GM18868 (cell line): ENCODE measurements at regions not wholly inside any gene's neighbourhood (a gene's known extent, or its start where the extent isn't known, plus 50 kb on each side); places are given as distances from the start of the nearest gene placed in this dataset.
"Not testable (repeated sequence)": the region's sequence is repeated elsewhere in the genome, so short reads cannot be mapped to it uniquely, and the experiment has no call there.

Experiments
- ATAC-seq: cut with Tn5 transposase; IDR thresholded peaks from one replicate; pipeline ENCODE4 v1.9.1; 2021; ENCODE audit warnings: mild to moderate bottlenecking, moderate library complexity; ENCODE audit not compliant: unreplicated experiment

DNA sequence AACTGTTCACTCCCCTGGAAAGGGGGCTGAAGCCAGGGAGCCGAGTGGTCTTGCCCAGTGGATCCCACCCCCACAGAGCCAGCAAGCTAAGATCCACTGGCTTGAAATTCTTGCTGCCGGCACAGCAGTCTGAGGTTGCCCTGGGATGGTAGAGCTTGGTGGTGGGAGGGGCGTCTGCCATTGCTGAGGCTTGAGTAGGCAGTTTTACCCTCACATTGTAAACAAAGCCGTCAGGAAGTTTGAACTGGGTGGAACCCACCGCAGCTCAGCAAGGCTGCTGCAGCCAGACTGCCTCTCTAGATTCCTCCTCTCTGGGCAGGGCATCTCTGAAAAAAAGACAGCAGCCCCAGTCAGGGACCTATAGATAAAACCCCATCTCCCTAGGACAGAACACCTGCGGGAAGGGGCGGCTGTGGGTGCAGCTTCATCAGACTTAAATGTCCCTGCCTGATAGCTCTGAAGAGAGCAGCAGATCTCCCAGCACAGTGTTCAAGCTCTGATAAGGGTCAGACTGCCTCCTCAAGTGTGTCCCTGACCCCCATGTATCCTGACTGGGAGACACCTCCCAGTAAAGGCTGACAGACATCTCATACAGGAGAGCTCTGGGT lies 140.0 kb upstream of the C1GALT1 start:
- ATAC-seq, result not testable (repeated sequence)

DNA sequence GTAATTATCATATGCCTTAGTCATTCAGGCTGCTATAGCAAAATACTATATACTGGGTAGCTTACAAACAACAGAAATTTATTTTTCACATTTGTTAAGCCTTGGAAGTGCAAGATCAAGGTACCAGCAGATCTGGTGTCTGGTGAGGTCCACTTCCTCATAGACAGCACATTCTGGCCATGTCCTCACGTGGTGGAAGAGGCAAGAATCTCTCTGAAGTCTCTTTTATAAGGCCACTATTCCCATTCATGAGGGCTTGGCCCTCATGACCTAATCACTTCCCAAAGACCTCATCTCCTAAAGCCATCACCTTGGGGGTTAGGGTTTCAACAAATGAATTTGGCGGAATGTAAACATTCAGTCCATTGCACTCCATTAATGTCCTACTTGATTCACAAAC lies 137.5 kb upstream of the C1GALT1 start:
- no peak for ATAC-seq

GRCh38 chr7:7048213-7048612 lies 134.1 kb upstream of the C1GALT1 start:
- ATAC-seq, result no peak

DNA sequence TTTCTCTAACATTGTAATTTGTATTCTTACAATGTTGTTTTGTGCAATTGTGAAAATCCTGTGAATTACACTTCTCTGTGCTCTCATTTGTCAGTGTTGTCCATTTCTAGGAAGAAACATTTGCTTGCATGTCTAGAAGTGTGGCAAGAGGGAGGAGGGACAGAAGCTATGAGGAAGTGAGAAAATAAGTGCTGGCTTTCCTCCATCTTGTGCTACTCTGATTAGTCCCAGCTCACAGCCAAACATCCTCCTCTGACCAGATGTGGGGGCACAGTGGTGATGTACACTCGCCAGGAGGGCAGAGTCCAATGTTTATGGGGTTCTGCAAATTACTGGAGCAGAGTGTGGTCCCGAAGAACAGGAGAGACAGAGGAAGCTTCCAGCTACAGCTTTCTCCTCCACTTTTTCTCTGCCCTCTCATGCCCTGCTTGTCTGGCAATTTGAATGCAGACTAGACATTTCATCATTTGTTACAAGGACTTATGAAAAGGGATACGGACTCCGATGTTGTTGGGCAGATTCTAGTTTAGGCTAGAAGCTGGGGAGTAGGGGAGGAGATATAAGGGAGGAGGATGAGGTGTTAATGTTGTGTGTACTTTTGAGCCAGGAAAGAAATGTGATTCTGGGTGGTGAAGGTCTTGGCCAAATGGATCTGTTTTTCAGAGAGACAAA lies 131.0 kb upstream of the C1GALT1 start:
- ATAC-seq, result peak; percentile 93

- ATAC-seq, result no peak
These were observed 128.0 kb upstream of the C1GALT1 start for GRCh38 chr7:7054252-7054830.

GRCh38 chr7:7060828-7061599 lies 121.3 kb upstream of the C1GALT1 start:
- no peak for ATAC-seq

GRCh38 chr7:7077945-7078344 lies 104.4 kb upstream of the C1GALT1 start:
- ATAC-seq, result no peak

GRCh38 chr7:7080802-7081201 lies 101.5 kb upstream of the C1GALT1 start:
- no peak for ATAC-seq

DNA sequence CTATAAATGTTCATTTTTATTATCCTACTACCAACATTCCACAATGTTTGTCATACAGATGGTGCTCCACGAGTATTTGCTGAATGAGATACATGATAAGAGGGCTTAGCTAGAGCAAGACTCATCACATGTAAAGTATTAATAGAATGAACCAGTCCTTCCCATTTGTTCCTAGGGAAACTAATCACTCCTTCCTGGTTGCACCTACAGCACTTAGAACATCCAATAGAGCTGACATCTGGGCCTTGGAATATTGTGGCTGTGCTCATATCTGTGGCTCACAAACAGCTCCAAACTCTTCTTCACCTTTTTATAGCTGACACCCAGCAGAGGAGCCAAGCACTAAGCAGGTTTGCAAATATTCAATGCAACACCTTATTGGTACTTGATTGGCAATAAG lies 91.9 kb upstream of the C1GALT1 start:
- no peak for ATAC-seq

DNA sequence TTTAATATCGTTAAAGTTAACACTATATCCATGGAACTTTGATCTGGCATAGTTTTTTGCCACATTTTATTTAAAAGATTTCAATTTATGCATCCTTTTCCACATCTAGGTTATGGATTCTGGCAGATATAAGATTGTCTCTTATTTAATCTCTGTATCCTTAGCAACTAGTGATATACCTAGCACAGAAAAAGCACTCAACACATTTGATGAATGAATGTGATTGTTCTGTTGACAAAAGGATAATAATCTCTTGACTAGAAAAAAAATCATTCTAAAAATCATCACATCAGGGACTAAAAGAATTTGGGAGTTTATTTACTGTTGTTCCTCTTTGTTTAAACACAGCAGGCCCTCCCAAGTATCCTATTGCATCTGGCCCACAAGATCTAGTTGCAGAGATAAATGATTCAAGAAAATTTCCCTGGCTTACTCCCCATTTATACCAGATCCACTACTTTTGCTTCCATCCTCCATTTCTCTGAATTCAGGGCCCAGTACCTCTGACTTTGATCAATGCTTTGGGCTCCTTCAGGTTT lies 84.0 kb upstream of the C1GALT1 start:
- ATAC-seq, result no peak

DNA sequence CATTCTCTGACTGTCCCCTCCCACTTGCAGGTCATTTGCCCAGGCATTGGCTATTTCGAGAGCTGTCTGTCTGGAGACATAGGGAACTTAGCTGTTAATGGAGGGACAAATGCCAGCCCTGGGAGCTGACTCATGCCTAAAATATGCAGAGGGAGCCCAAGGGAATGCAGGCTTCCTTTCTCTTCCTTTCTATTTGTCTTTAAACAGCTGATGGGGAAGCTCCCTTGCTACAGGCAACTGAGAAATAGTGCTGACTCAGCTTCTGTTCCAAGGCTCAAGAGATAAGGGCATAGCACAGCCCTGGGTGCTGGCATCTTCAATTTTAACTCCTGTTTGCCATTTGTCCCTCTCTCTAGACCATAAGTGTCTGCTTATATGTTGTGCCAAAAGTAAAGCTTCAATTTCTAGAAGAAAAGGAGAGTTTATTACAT lies 82.7 kb upstream of the C1GALT1 start:
- ATAC-seq, result no peak

GRCh38 chr7:7100432-7100849 lies 81.9 kb upstream of the C1GALT1 start:
- ATAC-seq, result no peak

DNA sequence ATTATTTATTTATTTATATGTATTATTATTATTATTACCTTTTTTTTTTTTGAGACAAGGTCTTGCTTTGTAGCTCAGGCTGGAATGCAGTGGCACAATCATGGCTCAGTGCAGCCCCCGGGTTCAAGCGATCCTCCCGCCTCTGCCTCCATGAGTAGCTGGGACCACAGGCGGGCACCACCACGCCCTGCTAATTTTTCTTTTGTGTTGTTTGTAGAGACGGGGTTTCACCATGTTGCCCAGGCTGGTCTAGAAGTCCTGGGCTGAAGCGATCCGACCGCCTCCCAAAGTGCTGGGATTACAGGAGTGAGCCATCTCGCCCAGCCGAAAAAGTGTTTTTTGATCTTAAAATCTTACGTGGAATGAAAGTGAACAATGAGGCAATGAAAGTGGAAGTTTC lies 79.4 kb upstream of the C1GALT1 start:
- no peak for ATAC-seq

- peak; percentile 69 for ATAC-seq
These were observed 78.7 kb upstream of the C1GALT1 start for GRCh38 chr7:7103343-7104313.

DNA sequence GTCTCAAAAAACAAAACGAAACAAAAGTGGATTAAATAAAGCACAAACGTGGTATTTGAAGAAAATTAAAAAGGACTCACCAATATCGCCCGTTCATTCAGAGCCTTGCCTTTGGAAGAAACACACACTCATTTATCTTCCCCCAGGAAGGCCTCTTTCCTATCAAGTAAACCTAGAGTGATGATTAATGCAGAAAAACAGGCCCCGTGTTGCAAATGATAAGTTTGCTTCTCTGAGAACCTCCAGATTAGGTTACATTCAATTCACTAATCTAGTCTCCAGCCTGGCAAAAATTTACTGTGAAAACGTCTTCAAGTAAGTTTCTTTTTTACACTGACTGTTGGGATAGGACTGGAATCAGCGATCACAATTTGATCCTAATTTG lies 78.0 kb upstream of the C1GALT1 start:
- ATAC-seq, result no peak

DNA sequence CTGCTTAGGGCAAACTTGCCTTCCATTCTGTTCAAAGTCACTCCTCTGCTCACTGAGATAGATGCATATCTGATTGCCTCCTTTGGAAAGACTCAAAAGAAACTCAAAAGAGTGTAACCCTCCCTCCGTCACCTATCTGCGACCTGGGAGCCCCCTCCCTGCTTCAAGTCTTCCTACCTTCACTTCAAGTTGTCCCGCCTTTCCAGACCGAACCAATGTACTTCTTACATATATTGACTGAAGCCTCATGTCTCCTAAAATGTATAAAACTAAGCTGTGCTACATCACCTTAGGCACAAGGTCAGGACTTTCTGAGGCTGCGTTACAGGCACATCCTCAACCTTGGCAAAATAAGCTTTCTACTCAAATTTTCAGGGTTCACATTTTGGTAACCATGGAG lies 77.4 kb upstream of the C1GALT1 start:
- ATAC-seq, result no peak

DNA sequence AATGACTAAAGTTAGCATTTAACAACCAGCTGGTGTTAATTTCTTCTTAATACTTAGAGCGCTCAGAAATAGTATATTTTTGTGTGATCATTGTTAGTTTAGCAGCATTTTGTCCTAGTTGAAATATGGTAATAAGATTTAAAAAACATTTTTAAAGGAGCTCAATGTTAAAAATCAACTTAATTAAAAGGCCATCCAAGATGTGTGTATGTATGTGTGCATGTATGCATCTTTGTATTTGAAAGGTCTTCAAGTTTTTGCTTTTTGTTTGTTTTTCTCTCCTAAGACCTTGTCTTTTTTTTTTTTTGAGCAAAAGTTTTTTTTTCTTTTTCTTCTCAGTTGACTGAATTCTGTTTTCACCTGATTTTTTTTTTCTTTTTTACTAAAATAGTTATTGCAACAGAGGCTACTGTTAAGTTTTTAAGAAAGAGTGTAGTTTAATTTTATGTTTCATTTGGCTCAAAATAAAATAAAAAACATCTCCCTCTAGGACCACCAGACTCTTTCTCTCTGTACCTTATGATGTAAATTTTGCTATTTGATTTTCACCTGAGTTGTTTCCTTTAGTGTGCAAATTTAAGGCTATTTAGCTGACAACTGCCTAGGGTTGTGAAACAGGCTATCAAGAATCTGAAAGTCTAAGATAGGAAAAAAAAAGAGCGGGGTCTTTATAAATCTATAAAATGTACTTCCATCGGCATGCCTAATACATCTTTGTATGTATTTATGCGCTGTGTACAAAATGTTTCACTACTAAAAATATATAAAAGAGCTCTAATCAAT lies 76.4 kb upstream of the C1GALT1 start:
- no peak for ATAC-seq

- ATAC-seq, result no peak
These were observed 73.4 kb upstream of the C1GALT1 start for GRCh38 chr7:7108931-7109330.

- ATAC-seq, result no peak
These were observed 72.4 kb upstream of the C1GALT1 start for GRCh38 chr7:7109934-7110333.

GRCh38 chr7:7110706-7111105 lies 71.6 kb upstream of the C1GALT1 start:
- ATAC-seq, result no peak
